ENCODE measurements at regions not wholly inside any gene's neighbourhood (a gene's known extent, or its start where the extent isn't known, plus 50 kb on each side); places are given as distances from the start of the nearest gene placed in this dataset.

DNA sequence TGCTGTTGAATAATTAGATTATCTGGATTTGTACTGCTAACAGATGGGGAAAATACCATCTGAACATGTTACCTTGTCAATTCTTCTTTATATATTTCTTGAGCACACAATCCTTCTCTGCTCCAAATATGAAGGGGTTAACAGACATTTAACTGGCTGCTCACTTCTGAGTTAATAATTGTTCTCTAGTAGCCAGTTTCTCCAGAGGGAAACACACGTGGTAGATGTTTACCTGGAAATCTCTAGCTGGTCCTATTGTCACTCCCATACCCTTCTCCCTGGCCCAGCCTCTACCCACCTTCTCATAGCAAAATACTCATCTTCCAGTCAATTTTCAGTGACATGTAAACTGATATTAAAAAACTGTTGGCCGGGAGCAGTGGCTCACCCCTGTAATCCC, 101.5 kb upstream of the ZNF462 start:
- no peak for TF ChIP-seq CTBP1 (IDR thresholded peaks at IDR 0.05; ENCODE audit: borderline replicate concordance)
- no peak for TF ChIP-seq PKNOX1 (IDR thresholded peaks at IDR 0.05)
- no peak for TF ChIP-seq FOXM1 (IDR thresholded peaks at IDR 0.05; ENCODE audit: borderline replicate concordance)
- no peak for TF ChIP-seq LEF1 (IDR thresholded peaks at IDR 0.05; ENCODE audit: borderline replicate concordance)
- no peak for TF ChIP-seq SP1 (IDR thresholded peaks at IDR 0.05)
- TF ChIP-seq TARDBP (IDR thresholded peaks at IDR 0.05) = no peak
